GM12878 (cell line): ENCODE measurements at regions not wholly inside any gene's neighbourhood (a gene's known extent, or its start where the extent isn't known, plus 50 kb on each side); places are given as distances from the start of the nearest gene placed in this dataset.

ENCODE experiments used
- ATAC-seq: fragments of 200-7000 bp; cut with Tn5 transposase; 3 replicates; pipeline ENCODE4 v1.9.1; 2020; ENCODE audit warnings: mild to moderate bottlenecking, moderate library complexity
- BruUV-seq: library from RNA; stranded (reverse); fragments of 400-500 nt; replicated peaks from 2 replicates; lab custom pipeline; 2021; lab: Mats Ljungman, UMichigan
- CTCF ChIA-PET: fragments of 300-600 bp; sonication (Branson Sonifier 250); formaldehyde crosslinking; extraction: SDS; loops from one replicate; lab custom pipeline; 2021; ENCODE audit warnings: inconsistent platforms; lab: Yijun Ruan, JAX
- POLR2A ChIA-PET: fragments of 350-600 bp; formaldehyde crosslinking; extraction: SDS; loops from one replicate; lab custom pipeline; 2021; ENCODE audit warnings: inconsistent platforms; lab: Charles Lee
- RAD21 ChIA-PET: fragments of 300-600 bp; sonication (Branson Sonifier 250); formaldehyde crosslinking; loops from one replicate; lab custom pipeline; 2023; ENCODE audit warnings: antibody characterized with exemption; ENCODE audit not compliant: unreplicated experiment; lab: Charles Lee
- SMC1A ChIA-PET: fragments of 300-600 bp; sonication (Branson Sonifier 250); formaldehyde crosslinking; loops from one replicate; lab custom pipeline; 2023; ENCODE audit not compliant: unreplicated experiment, uncharacterized antibody; lab: Charles Lee
- DNase-seq: peaks from one replicate; pipeline ENCODE4 v3.0.0-alpha.2; 2011; ENCODE audit warnings: low read depth, low spot score
- FAIRE-seq: peaks from 3 replicates; lab custom pipeline; 2011; peaks lifted over from hg19 to GRCh38; lab: Jason Lieb, UNC
- H2AFZ ChIP-seq: 2 replicates; pipeline ENCODE4 v1.6.0; 2011; ENCODE audit warnings: low read depth, low read length, control low read depth; ENCODE audit not compliant: control insufficient read depth
- H3K27ac ChIP-seq: 2 replicates; pipeline ENCODE4 v1.5.1; 2011; ENCODE audit warnings: control low read depth; ENCODE audit not compliant: control insufficient read depth, insufficient read depth
- H3K27me3 ChIP-seq, 2 experiments: replicated peaks in 1 of 2; 2 replicates each; pipeline versions ENCODE4 v1.6.0 to v1.6.1; 2011; ENCODE audit warnings: low read length in 1 of 2; ENCODE audit not compliant: control insufficient read depth in 2 of 2, insufficient read depth in 2 of 2
- H3K36me3 ChIP-seq, 2 experiments: 2 replicates each; pipeline ENCODE4 v1.5.1; 2011; ENCODE audit warnings: low read length in 1 of 2; ENCODE audit not compliant: control insufficient read depth in 2 of 2, insufficient read depth in 2 of 2
- H3K4me1 ChIP-seq: 2 replicates; pipeline ENCODE4 v1.6.1; 2011; ENCODE audit warnings: mild to moderate bottlenecking, low read length, moderate library complexity, mixed read lengths; ENCODE audit not compliant: control insufficient read depth, insufficient read depth
- H3K4me2 ChIP-seq: 2 replicates; pipeline ENCODE4 v1.6.0; 2011; ENCODE audit warnings: control low read depth; ENCODE audit not compliant: control insufficient read depth, insufficient read depth
- H3K4me3 ChIP-seq: fragments of 200-600 bp; sonication (generic); 2 replicates; pipeline ENCODE4 v1.5.1; 2016
- H3K79me2 ChIP-seq: 2 replicates; pipeline ENCODE4 v1.6.0; 2011; ENCODE audit warnings: low read length; ENCODE audit not compliant: control insufficient read depth, insufficient read depth
- H3K9ac ChIP-seq: 2 replicates; pipeline ENCODE4 v1.8.0; 2011; ENCODE audit warnings: low read length, control low read depth, mixed read lengths; ENCODE audit not compliant: control insufficient read depth, insufficient read depth
- H3K9me3 ChIP-seq: replicated peaks from 3 replicates; pipeline ENCODE4 v1.5.1; 2011; ENCODE audit warnings: mild to moderate bottlenecking, low read length; ENCODE audit not compliant: control insufficient read depth, insufficient read depth
- H4K20me1 ChIP-seq: 2 replicates; pipeline ENCODE4 v1.6.0; 2011; ENCODE audit not compliant: control insufficient read depth, insufficient read depth
- BMI1 ChIP-seq: fragments of 450-650 bp; IDR thresholded peaks from 2 replicates; pipeline ENCODE4 v1.6.1; 2016; ENCODE audit warnings: mild to moderate bottlenecking, moderate library complexity, borderline replicate concordance
- KAT2A ChIP-seq: conservative IDR thresholded peaks from 2 replicates; pipeline ENCODE4 v1.6.1; 2011; ENCODE audit warnings: low read depth, low read length; ENCODE audit not compliant: control insufficient read depth
- NR2C1 ChIP-seq: fragments of 450-650 bp; IDR thresholded peaks from 2 replicates; pipeline ENCODE4 v1.6.1; 2017; ENCODE audit warnings: antibody characterized with exemption, mild to moderate bottlenecking, moderate library complexity
- RAD21 ChIP-seq: IDR thresholded peaks from 2 replicates; pipeline ENCODE4 v1.6.1; 2011; ENCODE audit warnings: mild to moderate bottlenecking, low read depth, low read length, moderate library complexity; ENCODE audit not compliant: insufficient read depth
- RCOR1 ChIP-seq: conservative IDR thresholded peaks from 2 replicates; pipeline ENCODE4 v1.6.1; 2012; ENCODE audit warnings: low read depth, low read length, improper control_type of control experiment
- ZBTB4 ChIP-seq: fragments of 450-650 bp; formaldehyde crosslinking; IDR thresholded peaks from 2 replicates; pipeline ENCODE4 v1.4.0; 2022; ENCODE audit warnings: mild to moderate bottlenecking, moderate library complexity
- ZNF207 ChIP-seq: fragments of 450-650 bp; IDR thresholded peaks from 2 replicates; pipeline ENCODE4 v1.6.1; 2014; ENCODE audit warnings: antibody characterized with exemption, mild to moderate bottlenecking, borderline replicate concordance
- in situ Hi-C: fragments of 300-500 bp; cut with MboI; formaldehyde crosslinking; loops from 9 replicates; pipeline ENCODE4 v1.14.3; 2018; ENCODE audit warnings: mixed read lengths
- intact Hi-C: fragments of 100-400 bp; cut with micrococcal nuclease; formaldehyde crosslinking; loops from one replicate; pipeline ENCODE4 v1.14.2; 2022; ENCODE audit not compliant: unreplicated experiment
- TF ChIP-seq, protein P1 (sequence below): fragments of 150-350 bp; IDR thresholded peaks from 2 replicates; pipeline ENCODE4 v1.6.1; 2014; ENCODE audit warnings: mild to moderate bottlenecking, low read depth, low read length

DNA sequence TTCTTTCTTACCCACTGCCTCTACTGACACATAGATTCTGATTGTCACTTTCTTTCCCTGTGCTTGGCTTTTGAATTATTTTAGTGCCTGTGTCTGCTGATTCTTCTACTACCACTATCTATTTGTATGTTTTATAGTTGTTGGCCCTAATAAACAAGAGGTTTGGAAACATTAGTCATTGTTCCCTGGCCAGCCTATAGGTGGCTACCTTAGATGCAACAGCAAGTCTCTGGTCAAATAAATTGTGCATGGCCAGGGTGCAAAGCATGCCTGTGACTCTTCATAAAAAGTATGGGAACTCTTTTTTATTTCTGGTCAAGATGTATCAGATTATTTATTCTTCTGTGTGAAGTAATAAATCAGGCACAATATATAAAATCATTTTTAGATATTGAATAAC, 124.4 kb downstream of the PLK2 start:
- RAD21 ChIA-PET = no interaction called here
- BruUV-seq = no TSS peak
- no peaks in the 10 kb centered on the region for H3K79me2 ChIP-seq
- H3K27ac ChIP-seq = no peak overlapping the region
- H3K36me3 ChIP-seq = no peaks in the 10 kb centered on the region
- in situ Hi-C loops (no loop called here), intact Hi-C loops (no loop called here)
- TF ChIP-seq BMI1 (no peak), ZBTB4 (CRISPR knock-in tag) (no peak), NR2C1 (no peak), RCOR1 (no peak), ZNF207 (no peak), KAT2A (no peak), RAD21 (no peak)
- TF ChIP-seq, protein P1, sequence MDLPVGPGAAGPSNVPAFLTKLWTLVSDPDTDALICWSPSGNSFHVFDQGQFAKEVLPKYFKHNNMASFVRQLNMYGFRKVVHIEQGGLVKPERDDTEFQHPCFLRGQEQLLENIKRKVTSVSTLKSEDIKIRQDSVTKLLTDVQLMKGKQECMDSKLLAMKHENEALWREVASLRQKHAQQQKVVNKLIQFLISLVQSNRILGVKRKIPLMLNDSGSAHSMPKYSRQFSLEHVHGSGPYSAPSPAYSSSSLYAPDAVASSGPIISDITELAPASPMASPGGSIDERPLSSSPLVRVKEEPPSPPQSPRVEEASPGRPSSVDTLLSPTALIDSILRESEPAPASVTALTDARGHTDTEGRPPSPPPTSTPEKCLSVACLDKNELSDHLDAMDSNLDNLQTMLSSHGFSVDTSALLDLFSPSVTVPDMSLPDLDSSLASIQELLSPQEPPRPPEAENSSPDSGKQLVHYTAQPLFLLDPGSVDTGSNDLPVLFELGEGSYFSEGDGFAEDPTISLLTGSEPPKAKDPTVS = no peak
- DNase-seq (no peak), ATAC-seq (no peak), FAIRE-seq (no peak)
- H2AFZ ChIP-seq = no peak overlapping the region
- no peaks in the 10 kb centered on the region for H4K20me1 ChIP-seq
- no peaks in the 10 kb centered on the region; a peak in 1 of 4 replicates for H3K27me3 ChIP-seq
- no peak overlapping the region for H3K4me2 ChIP-seq
- H3K4me3 ChIP-seq = no peak overlapping the region
- H3K4me1 ChIP-seq = no peaks in the 10 kb centered on the region
- POLR2A ChIA-PET = no interaction called here
- CTCF ChIA-PET = interaction anchor here (0.8 kb wide), 1 partner anchor 126 kb away, joined by 3 read pairs; no protein-coding TSS in a partner anchor
- H3K9ac ChIP-seq = no peak overlapping the region
- SMC1A ChIA-PET = no interaction called here
- H3K9me3 ChIP-seq = no peaks in the 10 kb centered on the region
